PC-3 (cell line): ENCODE measurements at regions not wholly inside any gene's neighbourhood (a gene's known extent, or its start where the extent isn't known, plus 50 kb on each side); places are given as distances from the start of the nearest gene placed in this dataset.

Experiments used
- CTCF ChIP-seq: fragments of 300-600 bp; sonication (generic); conservative IDR thresholded peaks from 2 replicates; pipeline ENCODE4 v1.5.1; 2017; ENCODE audit warnings: antibody characterized with exemption, low read depth, mild to moderate bottlenecking, low read length
- EZH2 ChIP-seq: fragments of 300-600 bp; sonication (generic); IDR thresholded peaks from one replicate; pipeline ENCODE4 v1.6.1; 2017; ENCODE audit warnings: antibody characterized with exemption, mild to moderate bottlenecking, low read length; ENCODE audit not compliant: unreplicated experiment

GRCh38 chr4:100118181-100118580, 72.1 kb downstream of the DDIT4L start:
- TF ChIP-seq EZH2 (no peak), CTCF (no peak)
